ENCODE measurements at regions not wholly inside any gene's neighbourhood (a gene's known extent, or its start where the extent isn't known, plus 50 kb on each side); places are given as distances from the start of the nearest gene placed in this dataset.
"Not testable (repeated sequence)": the region's sequence is repeated elsewhere in the genome, so short reads cannot be mapped to it uniquely, and the experiment has no call there.

DNA sequence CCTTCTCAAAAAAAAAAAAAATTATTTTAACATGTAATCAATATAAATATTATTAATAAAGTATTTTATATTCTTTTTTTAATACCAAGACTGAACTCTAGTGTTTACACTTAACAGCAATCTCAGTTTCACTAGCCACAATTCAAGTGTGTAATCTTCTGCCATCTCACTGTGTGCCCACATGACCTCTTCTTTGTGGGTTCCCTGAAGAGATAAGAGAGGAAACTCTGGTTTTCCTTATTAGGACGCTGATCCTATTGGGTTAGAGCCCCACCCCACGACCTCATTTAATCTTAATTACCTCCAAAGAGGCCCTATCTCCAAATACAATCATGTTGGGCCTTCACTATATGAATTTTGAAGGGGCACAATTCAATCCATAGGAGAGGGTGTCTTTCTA lies 177.6 kb downstream of the STK31 start:
- in situ Hi-C loops (cut with MboI; ENCODE audit: low sequenced_read_pairs) = no loop called here
- Histone ChIP-seq H3K9me3 (no peaks in the 10 kb centered on the region), H3K4me1 (no peaks in the 10 kb centered on the region), H3K36me3 (replicated peaks) (no peaks in the 10 kb centered on the region), H3K4me3 (no peak overlapping the region), H3K27me3 (ENCODE audit: low read depth) (no peaks in the 10 kb centered on the region; the same call in 1 of the 2 replicates)
- no peak for DNase-seq (ENCODE audit: low spot score in 2 of 2)

DNA sequence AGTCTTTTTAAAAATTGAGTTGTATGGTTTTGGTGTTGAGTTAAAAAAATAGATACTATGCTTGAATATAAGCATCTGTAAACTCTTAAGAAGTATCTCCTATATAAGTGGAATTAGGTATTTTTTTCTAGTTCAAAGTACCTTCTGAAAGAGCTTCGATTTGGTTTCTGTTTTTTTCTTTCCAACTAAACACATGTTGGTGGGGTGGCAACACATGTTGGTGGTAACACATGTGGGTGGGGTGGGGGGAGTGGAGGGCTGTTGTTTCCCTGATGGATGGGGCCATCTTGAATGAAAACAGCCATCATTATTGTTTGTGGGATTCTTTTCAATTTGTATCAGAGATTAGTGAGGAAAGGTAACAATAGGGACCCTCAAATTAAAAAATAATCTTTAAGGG lies 178.9 kb downstream of the STK31 start:
- DNase-seq (ENCODE audit: low spot score in 2 of 2) = no peak
- Histone ChIP-seq H3K4me3 (no peak overlapping the region), H3K36me3 (replicated peaks) (no peaks in the 10 kb centered on the region), H3K9me3 (no peaks in the 10 kb centered on the region), H3K27me3 (ENCODE audit: low read depth) (no peaks in the 10 kb centered on the region; the same call in 1 of the 2 replicates), H3K4me1 (no peaks in the 10 kb centered on the region)
- in situ Hi-C loops (cut with MboI; ENCODE audit: low sequenced_read_pairs) = no loop called here

DNA sequence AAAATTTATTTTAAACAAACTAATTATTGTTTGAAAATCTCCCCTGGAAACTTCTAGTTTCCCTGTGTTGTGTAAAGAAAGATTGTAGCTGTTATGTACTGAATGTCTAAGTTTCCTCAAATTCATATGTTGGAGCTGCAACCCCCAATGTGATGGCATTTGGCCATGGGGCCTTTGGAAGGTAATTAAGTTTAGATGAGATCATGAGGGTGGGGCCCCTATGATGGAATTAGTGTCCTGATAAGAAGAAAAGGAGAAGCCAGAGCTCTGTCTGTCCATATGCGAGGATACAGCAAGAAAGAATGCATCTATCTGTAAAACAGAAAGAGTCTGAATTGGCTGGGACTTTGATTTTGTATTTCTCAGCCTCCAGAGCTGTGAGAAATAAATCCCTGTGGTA lies 179.5 kb downstream of the STK31 start:
- Histone ChIP-seq H3K36me3 (replicated peaks) (no peaks in the 10 kb centered on the region), H3K27me3 (ENCODE audit: low read depth) (no peaks in the 10 kb centered on the region; the same call in 1 of the 2 replicates), H3K4me3 (no peak overlapping the region), H3K9me3 (no peaks in the 10 kb centered on the region), H3K4me1 (no peaks in the 10 kb centered on the region)
- in situ Hi-C loops (cut with MboI; ENCODE audit: low sequenced_read_pairs) = no loop called here
- DNase-seq (ENCODE audit: low spot score in 2 of 2) = no peak

DNA sequence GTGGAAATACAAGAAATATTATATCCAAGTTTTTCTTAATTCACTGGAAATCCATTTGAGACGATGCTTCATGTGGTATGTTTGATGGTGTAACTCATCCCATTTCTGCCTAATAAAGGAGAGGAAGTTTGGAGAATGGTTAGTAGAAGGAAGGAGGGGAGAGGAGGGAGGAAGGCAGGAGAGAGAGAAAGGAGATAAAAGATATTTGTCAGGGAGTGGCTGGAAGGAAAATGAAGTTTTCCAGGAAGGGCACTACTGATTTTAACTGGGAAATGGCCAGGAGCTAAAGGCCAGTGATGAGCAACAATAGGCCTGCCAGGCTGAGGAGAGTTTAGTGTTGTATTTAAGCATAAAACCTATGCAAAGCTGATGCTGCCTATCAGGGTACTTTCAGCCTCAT lies 182.0 kb downstream of the STK31 start:
- Histone ChIP-seq H3K9me3 (no peaks in the 10 kb centered on the region), H3K4me1 (no peaks in the 10 kb centered on the region), H3K27me3 (ENCODE audit: low read depth) (no peaks in the 10 kb centered on the region), H3K4me3 (no peak overlapping the region), H3K36me3 (replicated peaks) (no peaks in the 10 kb centered on the region)
- in situ Hi-C loops (cut with MboI; ENCODE audit: low sequenced_read_pairs) = no loop called here
- DNase-seq (ENCODE audit: low spot score in 2 of 2) = no peak

DNA sequence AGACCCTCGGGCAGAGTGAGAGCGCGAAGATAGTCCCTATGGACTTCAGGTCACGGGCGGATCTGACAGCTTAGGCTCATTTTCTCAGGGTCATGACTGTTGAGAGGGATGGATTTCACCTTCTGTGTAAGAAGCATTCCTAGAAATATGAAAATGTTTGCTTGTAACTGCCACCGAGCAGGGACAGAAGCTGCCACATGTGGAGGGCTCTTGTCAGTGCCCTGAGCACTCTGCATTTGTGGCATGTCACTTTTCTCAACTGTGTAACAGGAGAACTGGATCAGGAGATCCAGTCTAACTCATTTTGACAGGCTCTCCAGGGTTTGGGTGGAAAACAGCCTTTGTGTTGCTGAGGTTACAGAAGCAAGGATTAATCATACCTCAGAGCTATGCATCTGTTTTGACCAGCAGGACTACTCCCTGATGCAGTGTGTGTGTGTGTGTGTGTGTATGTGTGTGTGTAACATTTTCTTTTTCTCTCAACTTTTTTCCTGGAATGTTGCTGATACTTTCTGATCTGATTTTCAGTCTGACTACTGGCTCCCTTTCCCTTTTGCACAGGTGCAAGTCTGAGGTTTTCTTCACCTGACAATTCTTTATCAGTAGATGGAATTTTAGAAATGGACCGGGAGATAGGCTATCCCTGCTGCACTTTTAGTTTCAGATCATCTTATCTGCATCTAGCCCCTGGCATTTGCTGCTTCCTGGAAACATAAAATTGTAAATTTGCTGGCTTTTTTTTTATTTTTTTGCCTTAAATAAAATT lies 183.3 kb downstream of the STK31 start:
- in situ Hi-C loops (cut with MboI; ENCODE audit: low sequenced_read_pairs) = no loop called here
- Histone ChIP-seq H3K9me3 (no peaks in the 10 kb centered on the region), H3K27me3 (ENCODE audit: low read depth) (no peaks in the 10 kb centered on the region), H3K4me3 (no peak overlapping the region), H3K36me3 (replicated peaks) (no peaks in the 10 kb centered on the region), H3K4me1 (no peaks in the 10 kb centered on the region)
- no peak for DNase-seq (ENCODE audit: low spot score in 2 of 2)

DNA sequence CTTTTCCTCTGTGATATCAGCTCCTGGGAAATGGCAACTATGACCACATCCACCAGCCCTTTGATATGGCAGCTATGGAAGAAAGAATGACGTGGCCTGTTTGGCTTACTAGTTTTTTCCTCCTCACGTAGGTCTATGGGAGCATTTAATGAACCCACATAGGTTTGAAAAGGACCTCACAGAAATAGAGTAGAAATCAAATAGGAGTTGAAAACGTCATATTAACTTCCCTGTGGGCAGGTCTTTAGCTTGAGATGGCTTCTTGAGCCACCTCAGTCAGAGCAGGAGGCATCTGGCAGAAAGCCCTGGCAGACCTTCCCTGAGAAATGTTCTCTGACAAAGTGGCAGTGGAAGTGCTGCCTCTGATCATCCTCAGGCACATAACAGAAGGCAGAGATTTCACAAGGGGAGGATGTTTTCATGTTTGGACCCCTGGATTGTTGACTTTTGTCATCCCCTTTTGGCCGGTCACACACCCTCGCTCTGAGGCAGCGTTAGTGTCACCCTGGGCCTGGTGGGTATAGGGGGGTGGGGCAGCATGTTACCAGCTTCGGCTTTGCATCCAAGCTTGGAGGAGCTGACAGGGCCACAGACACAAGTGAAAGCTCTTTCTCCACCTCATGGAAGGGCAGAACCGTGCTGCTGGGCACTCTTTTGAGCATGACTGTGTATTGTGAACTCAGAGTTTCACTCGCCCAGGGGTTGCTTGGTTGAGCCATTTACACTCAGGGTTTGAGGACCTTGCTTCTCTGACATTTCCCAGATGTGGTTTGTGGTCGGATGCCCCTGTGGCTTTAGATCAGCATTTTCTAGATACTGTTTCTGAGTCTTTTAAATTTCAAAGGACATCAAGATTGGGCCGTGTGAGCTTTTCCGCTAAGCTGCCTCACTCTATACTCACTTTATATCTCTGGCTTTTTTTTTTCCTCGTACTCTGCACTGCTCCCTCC lies 184.2 kb downstream of the STK31 start:
- Histone ChIP-seq H3K36me3 (replicated peaks) (no peaks in the 10 kb centered on the region), H3K4me3 (no peak overlapping the region), H3K27me3 (ENCODE audit: low read depth) (no peaks in the 10 kb centered on the region), H3K4me1 (no peaks in the 10 kb centered on the region), H3K9me3 (no peaks in the 10 kb centered on the region)
- DNase-seq (ENCODE audit: low spot score in 2 of 2) = no peak
- in situ Hi-C loops (cut with MboI; ENCODE audit: low sequenced_read_pairs) = no loop called here

DNA sequence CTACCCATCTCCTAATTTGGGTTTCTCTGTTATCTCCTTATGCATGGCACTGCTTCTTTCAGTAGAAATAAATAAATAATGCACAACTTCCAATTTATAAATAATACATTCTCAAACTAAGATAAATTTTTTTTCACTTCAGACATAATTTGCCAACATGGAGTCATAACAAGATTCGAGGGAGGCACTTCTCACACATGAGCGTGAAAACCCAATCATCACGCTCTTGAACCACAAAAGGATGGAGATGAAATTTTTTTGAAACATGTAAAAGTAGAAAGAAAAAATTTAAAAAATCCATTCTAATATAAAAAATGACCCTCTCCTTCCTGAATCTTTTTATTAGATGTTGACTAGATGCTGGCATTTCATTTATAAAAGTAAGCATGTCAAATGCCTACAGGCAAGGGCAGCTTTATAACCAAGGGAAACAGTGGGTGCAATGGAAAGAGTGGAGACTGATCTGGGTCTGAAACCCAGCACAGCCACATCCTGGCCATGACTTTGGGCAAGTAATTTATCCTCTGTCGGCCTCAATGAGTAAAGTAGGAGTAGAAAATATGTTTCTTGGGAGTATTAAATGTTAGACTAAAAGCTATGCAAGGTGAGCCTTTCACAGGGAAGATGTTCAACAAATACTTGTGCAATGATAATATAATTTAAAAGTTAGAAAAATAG lies 185.0 kb downstream of the STK31 start:
- Histone ChIP-seq H3K9me3 (no peaks in the 10 kb centered on the region), H3K4me1 (no peaks in the 10 kb centered on the region), H3K27me3 (ENCODE audit: low read depth) (no peaks in the 10 kb centered on the region), H3K36me3 (replicated peaks) (no peaks in the 10 kb centered on the region), H3K4me3 (no peak overlapping the region)
- DNase-seq (ENCODE audit: low spot score in 2 of 2) = no peak
- in situ Hi-C loops (cut with MboI; ENCODE audit: low sequenced_read_pairs) = no loop called here

DNA sequence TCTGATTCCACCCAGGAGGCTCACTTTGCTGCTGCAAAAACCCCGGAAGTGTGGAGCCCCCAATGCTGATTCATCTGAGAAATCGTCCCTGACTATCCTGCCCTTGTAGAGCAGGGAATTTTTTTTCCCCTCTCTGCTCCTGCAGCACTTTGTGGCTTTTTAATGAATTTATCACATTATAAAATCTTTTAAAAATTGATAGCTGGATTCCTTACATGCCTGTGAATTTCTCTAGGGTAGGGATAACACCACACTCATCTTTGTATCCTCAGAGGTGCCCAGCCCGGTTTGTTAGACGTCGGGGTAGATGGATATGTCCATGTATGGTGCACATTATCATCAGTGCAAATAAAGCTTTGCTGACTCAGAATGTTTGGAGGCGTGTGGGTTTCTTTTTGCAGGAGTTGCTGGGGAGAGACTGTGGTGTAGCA lies 185.7 kb downstream of the STK31 start:
- no peaks in the 10 kb centered on the region for H3K9me3 ChIP-seq
- no peak overlapping the region for H3K4me3 ChIP-seq
- H3K4me1 ChIP-seq = no peaks in the 10 kb centered on the region
- H3K36me3 ChIP-seq (replicated peaks) = no peaks in the 10 kb centered on the region
- DNase-seq (ENCODE audit: low spot score in 2 of 2) = no peak
- no peaks in the 10 kb centered on the region for H3K27me3 ChIP-seq (ENCODE audit: low read depth)
- in situ Hi-C loops (cut with MboI; ENCODE audit: low sequenced_read_pairs) = no loop called here

DNA sequence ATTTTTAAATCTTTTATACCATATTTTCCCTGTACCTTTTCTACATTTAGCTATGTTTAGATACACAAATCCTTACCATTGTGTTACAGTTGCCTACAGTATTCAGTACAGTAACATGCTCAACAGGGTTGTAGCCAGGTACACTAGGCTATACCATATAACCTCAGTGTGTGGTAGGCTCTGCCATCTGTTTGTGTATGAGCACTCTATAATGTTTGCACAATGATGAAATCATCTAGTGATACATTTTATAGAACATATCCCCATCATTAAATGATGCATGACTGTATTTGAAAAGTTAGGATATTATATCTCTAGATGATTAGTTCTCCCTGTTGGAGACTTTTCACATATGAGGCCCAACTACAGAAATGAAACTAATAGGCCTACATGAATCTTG lies 188.6 kb downstream of the STK31 start:
- in situ Hi-C loops (cut with MboI; ENCODE audit: low sequenced_read_pairs) = no loop called here
- no peak for DNase-seq (ENCODE audit: low spot score in 2 of 2)
- Histone ChIP-seq H3K4me3 (no peak overlapping the region), H3K36me3 (replicated peaks) (no peaks in the 10 kb centered on the region), H3K4me1 (no peaks in the 10 kb centered on the region), H3K9me3 (no peaks in the 10 kb centered on the region), H3K27me3 (ENCODE audit: low read depth) (no peaks in the 10 kb centered on the region)

DNA sequence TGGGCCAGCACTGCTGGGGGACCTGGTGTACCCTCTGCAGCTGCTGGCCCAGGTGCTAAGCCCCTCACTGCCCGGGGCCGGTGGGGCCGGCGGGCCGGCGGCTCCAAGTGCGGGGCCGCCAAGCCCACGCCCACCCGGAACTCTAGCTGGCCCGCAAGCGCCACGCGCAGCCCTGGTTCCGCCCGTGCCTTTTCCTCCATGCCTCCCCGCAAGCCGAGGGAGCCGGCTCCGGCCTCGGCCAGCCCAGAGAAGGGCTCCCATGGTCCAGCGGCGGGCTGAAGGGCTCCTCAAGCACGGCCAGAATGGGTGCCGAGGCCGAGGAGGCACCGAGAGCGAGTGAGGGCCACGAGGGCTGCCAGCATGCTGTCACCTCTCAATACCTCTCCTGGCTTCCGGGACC lies 194.9 kb downstream of the STK31 start:
- DNase-seq (ENCODE audit: low spot score in 2 of 2); H3K27me3 ChIP-seq (ENCODE audit: low read depth); H3K4me1 ChIP-seq; H3K4me3 ChIP-seq; in situ Hi-C loops (cut with MboI; ENCODE audit: low sequenced_read_pairs); H3K9me3 ChIP-seq; H3K36me3 ChIP-seq (replicated peaks): not testable (repeated sequence)

DNA sequence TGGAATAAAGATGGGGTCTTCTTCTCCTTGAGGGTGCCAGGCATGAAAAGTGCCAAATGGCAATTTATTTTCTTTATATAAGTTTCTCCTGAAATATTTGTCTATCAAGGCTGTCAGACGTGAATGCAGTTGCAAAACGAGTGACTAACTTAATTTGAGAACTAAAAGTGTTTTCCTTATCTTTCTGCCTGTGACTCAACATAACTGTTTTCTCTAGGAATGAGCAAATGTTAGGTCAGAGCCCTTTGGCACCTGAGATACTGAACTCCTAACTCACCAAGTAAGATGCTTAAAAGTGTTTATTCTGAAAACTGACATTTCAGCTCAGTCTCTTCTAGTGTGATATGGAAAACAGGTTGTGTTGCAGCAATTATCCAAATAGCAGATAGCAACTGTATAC lies 197.0 kb downstream of the STK31 start:
- Histone ChIP-seq H3K4me1 (no peaks in the 10 kb centered on the region), H3K4me3 (no peak overlapping the region), H3K9me3 (no peaks in the 10 kb centered on the region), H3K36me3 (replicated peaks) (no peaks in the 10 kb centered on the region), H3K27me3 (ENCODE audit: low read depth) (no peaks in the 10 kb centered on the region; the same call in 1 of the 2 replicates)
- no peak for DNase-seq (ENCODE audit: low spot score in 2 of 2)
- in situ Hi-C loops (cut with MboI; ENCODE audit: low sequenced_read_pairs) = no loop called here

DNA sequence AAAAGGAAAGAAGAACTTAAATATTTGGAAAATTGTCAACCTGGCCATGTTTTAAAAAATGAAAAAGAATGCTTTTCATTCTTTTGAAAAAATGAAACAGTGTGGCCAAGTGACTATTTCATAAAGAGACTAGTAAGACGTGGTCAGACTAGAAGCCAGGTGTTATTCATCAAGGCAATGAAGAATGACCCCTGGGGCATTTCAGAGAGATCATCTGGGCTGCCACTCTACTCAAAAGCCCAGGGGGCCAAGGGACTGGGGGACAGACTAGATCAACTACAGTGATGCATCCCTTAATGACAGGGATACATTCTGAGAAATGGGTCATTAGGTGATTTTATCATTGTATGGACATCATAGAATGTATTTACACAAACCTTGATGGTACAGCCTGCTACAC lies 199.4 kb downstream of the STK31 start:
- Histone ChIP-seq H3K4me1 (no peaks in the 10 kb centered on the region), H3K9me3 (no peaks in the 10 kb centered on the region), H3K27me3 (ENCODE audit: low read depth) (no peaks in the 10 kb centered on the region; the same call in 1 of the 2 replicates), H3K36me3 (replicated peaks) (no peaks in the 10 kb centered on the region), H3K4me3 (no peak overlapping the region)
- in situ Hi-C loops (cut with MboI; ENCODE audit: low sequenced_read_pairs) = no loop called here
- DNase-seq (ENCODE audit: low spot score in 2 of 2) = no peak

DNA sequence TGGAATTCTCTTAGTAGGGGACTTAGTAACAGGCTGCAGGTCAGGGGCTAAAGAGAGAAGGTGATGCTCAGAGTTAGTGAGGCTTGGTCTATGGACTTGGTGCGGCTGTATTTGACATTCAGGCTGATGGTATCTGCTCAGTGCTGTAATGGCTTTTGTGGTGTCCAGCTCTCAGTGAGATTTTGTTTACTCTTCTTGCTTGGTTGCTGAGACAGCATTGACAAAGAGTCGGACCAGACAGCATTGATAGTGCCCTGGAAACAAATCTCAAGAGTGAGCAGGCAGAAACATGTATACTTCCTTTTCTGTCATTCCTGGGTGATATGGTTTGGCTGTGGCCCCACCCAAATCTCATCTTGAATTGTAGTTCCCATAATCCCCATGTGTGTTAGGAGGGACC lies 202.0 kb downstream of the STK31 start:
- Histone ChIP-seq H3K27me3 (ENCODE audit: low read depth) (no peaks in the 10 kb centered on the region), H3K4me3 (no peak overlapping the region), H3K9me3 (no peaks in the 10 kb centered on the region), H3K4me1 (no peaks in the 10 kb centered on the region), H3K36me3 (replicated peaks) (no peaks in the 10 kb centered on the region)
- DNase-seq (ENCODE audit: low spot score in 2 of 2) = no peak
- in situ Hi-C loops (cut with MboI; ENCODE audit: low sequenced_read_pairs) = no loop called here

DNA sequence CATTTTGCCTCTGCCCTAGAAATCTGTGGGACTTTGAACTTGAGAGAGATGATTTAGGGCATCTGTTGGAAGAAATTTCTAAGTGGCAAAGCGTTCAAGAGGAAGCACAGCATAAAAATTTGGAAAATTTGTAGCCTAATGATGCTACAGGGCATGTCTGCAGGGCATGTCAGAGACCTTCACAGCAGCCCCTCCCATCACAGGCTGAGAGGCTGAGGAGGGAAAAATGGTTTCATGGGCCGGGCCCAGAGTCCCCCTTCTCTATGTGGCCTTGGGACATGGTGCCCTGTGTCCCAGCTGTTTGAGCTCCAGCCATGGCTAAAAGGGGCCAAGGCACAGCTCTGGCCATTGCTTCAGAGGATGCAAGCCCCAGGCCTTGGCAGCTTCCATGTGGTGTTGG lies 203.0 kb downstream of the STK31 start:
- H3K9me3 ChIP-seq = no peaks in the 10 kb centered on the region
- DNase-seq (ENCODE audit: low spot score in 2 of 2) = no peak
- in situ Hi-C loops (cut with MboI; ENCODE audit: low sequenced_read_pairs) = no loop called here
- H3K36me3 ChIP-seq (replicated peaks) = no peaks in the 10 kb centered on the region
- H3K27me3 ChIP-seq (ENCODE audit: low read depth) = no peaks in the 10 kb centered on the region
- no peak overlapping the region for H3K4me3 ChIP-seq
- H3K4me1 ChIP-seq = no peaks in the 10 kb centered on the region
